IMR-90 (cell line): ENCODE measurements at regions not wholly inside any gene's neighbourhood (a gene's known extent, or its start where the extent isn't known, plus 50 kb on each side); places are given as distances from the start of the nearest gene placed in this dataset.

Experiments used
- ATAC-seq: fragments of 200-7000 bp; cut with Tn5 transposase; 2 replicates; pipeline ENCODE4 v1.9.1; 2020; ENCODE audit warnings: low read depth, mild to moderate bottlenecking, moderate library complexity
- BruUV-seq: library from RNA; stranded (reverse); fragments of 400-500 nt; replicated peaks from 2 replicates; lab custom pipeline; 2021; lab: Mats Ljungman, UMichigan
- CTCF ChIA-PET: fragments of 300-600 bp; formaldehyde crosslinking; extraction: SDS; loops from one replicate; lab custom pipeline; 2021; ENCODE audit warnings: antibody characterized with exemption; lab: Yijun Ruan, JAX
- POLR2A ChIA-PET: fragments of 300-600 bp; sonication (Branson Sonifier 250); formaldehyde crosslinking; loops from one replicate; lab custom pipeline; 2022; ENCODE audit warnings: antibody characterized with exemption; ENCODE audit not compliant: unreplicated experiment; lab: Charles Lee
- DNase-seq: peaks from one replicate; pipeline ENCODE4 v3.0.0; 2013
- H2AFZ ChIP-seq: replicated peaks from 2 replicates; pipeline ENCODE3; 2013; ENCODE audit warnings: low read length, mild to moderate bottlenecking; ENCODE audit not compliant: poor library complexity
- H2AK5ac ChIP-seq: 2 replicates; pipeline ENCODE4 v1.6.1; 2013; ENCODE audit warnings: low read depth, low read length, inconsistent platforms
- H2AK9ac ChIP-seq: replicated peaks from 2 replicates; pipeline ENCODE3; 2013; ENCODE audit warnings: mild to moderate bottlenecking, low read depth, low read length, moderate library complexity; ENCODE audit not compliant: poor library complexity
- H2BK120ac ChIP-seq: 2 replicates; pipeline ENCODE4 v1.6.1; 2013; ENCODE audit warnings: low read depth, low read length, inconsistent platforms
- H2BK15ac ChIP-seq: 3 replicates; pipeline ENCODE4 v1.6.1; 2013; ENCODE audit warnings: low read depth, low read length, inconsistent platforms
- H2BK20ac ChIP-seq: 2 replicates; pipeline ENCODE4 v1.6.1; 2013; ENCODE audit warnings: low read depth, mild to moderate bottlenecking, inconsistent platforms, low read length, moderate library complexity
- H2BK5ac ChIP-seq: 2 replicates; pipeline ENCODE4 v1.6.1; 2013; ENCODE audit warnings: mild to moderate bottlenecking, low read depth, low read length, inconsistent platforms; ENCODE audit not compliant: poor library complexity, severe bottlenecking
- H3K14ac ChIP-seq: replicated peaks from 2 replicates; pipeline ENCODE4 v1.6.1; 2013; ENCODE audit warnings: low read depth, low read length, inconsistent platforms
- H3K18ac ChIP-seq: 2 replicates; pipeline ENCODE4 v1.6.1; 2013; ENCODE audit warnings: low read depth, low read length, control low read depth
- H3K23ac ChIP-seq: 2 replicates; pipeline ENCODE4 v1.6.1; 2013; ENCODE audit warnings: low read depth, low read length, inconsistent platforms
- H3K27ac ChIP-seq: 2 replicates; pipeline ENCODE4 v1.5.1; 2013; ENCODE audit warnings: mild to moderate bottlenecking, control low read depth, low read length; ENCODE audit not compliant: insufficient read depth
- H3K27me3 ChIP-seq: 2 replicates; pipeline ENCODE4 v1.6.1; 2013; ENCODE audit warnings: low read length; ENCODE audit not compliant: control insufficient read depth, insufficient read depth
- H3K36me3 ChIP-seq: 2 replicates; pipeline ENCODE4 v1.6.1; 2013; ENCODE audit warnings: low read length, mixed read lengths; ENCODE audit not compliant: control insufficient read depth, insufficient read depth
- H3K4ac ChIP-seq: 2 replicates; pipeline ENCODE4 v1.6.1; 2013; ENCODE audit warnings: low read depth, low read length, inconsistent platforms
- H3K4me1 ChIP-seq: 2 replicates; pipeline ENCODE4 v1.6.1; 2013; ENCODE audit warnings: low read length, mixed read lengths; ENCODE audit not compliant: control insufficient read depth, insufficient read depth
- H3K4me2 ChIP-seq: 2 replicates; pipeline ENCODE4 v1.6.1; 2013; ENCODE audit warnings: low read depth, mild to moderate bottlenecking, control low read depth, low read length, moderate library complexity
- H3K4me3 ChIP-seq: 2 replicates; pipeline ENCODE4 v1.5.1; 2013; ENCODE audit warnings: low read depth, mild to moderate bottlenecking, control low read depth, low read length, moderate library complexity; ENCODE audit not compliant: insufficient read depth
- H3K56ac ChIP-seq: 2 replicates; pipeline ENCODE4 v1.6.1; 2013; ENCODE audit warnings: low read length, inconsistent platforms; ENCODE audit not compliant: insufficient read depth; ENCODE audit errors: extremely low read depth
- H3K79me1 ChIP-seq, 2 experiments: 2 replicates each; pipeline ENCODE4 v1.6.1; 2013; ENCODE audit warnings: low read length in 2 of 2, inconsistent platforms in 1 of 2, low read depth in 1 of 2
- H3K9ac ChIP-seq: 2 replicates; pipeline ENCODE4 v1.6.1; 2013; ENCODE audit warnings: low read depth, low read length, control low read depth
- H3K9me1 ChIP-seq: 2 replicates; pipeline ENCODE4 v1.6.1; 2013; ENCODE audit warnings: low read length, inconsistent platforms; ENCODE audit not compliant: insufficient read depth
- H3K9me3 ChIP-seq: 2 replicates; pipeline ENCODE4 v1.6.1; 2013; ENCODE audit warnings: low read length; ENCODE audit not compliant: control insufficient read depth, insufficient read depth
- H4K20me1 ChIP-seq: 2 replicates; pipeline ENCODE4 v1.6.1; 2013; ENCODE audit warnings: low read length, inconsistent platforms; ENCODE audit not compliant: insufficient read depth
- H4K5ac ChIP-seq: 2 replicates; pipeline ENCODE4 v1.6.1; 2013; ENCODE audit warnings: mild to moderate bottlenecking, low read depth, low read length, control low read depth
- H4K8ac ChIP-seq, 2 experiments: 2 replicates each; pipeline ENCODE4 v1.6.1; 2013; ENCODE audit warnings: low read depth in 2 of 2, low read length in 2 of 2, control low read depth in 1 of 2, inconsistent platforms in 1 of 2
- H4K91ac ChIP-seq: 2 replicates; pipeline ENCODE4 v1.6.1; 2013; ENCODE audit warnings: low read depth, low read length, inconsistent platforms; ENCODE audit not compliant: insufficient read depth
- BHLHE40 ChIP-seq: fragments of 150-350 bp; IDR thresholded peaks from 2 replicates; pipeline ENCODE4 v1.6.1; 2016; ENCODE audit warnings: mild to moderate bottlenecking, low read depth, low read length
- CEBPB ChIP-seq: IDR thresholded peaks from 2 replicates; pipeline ENCODE4 v1.6.1; 2012; ENCODE audit warnings: low read depth, low read length, improper control_type of control experiment
- CHD1 ChIP-seq: IDR thresholded peaks from 2 replicates; pipeline ENCODE4 v1.6.1; 2012; ENCODE audit warnings: low read depth, low read length, improper control_type of control experiment
- CTCF ChIP-seq: conservative IDR thresholded peaks from 2 replicates; pipeline ENCODE4 v1.5.1; 2012; ENCODE audit warnings: mild to moderate bottlenecking, low read depth, low read length, improper control_type of control experiment
- FOS ChIP-seq: fragments of 150-350 bp; IDR thresholded peaks from 2 replicates; pipeline ENCODE4 v1.6.1; 2016; ENCODE audit warnings: low read depth, low read length
- MAFK ChIP-seq: IDR thresholded peaks from 2 replicates; pipeline ENCODE4 v1.6.1; 2012; ENCODE audit warnings: low read depth, low read length, improper control_type of control experiment
- MAZ ChIP-seq: IDR thresholded peaks from 2 replicates; pipeline ENCODE4 v1.6.1; 2012; ENCODE audit warnings: low read depth, mild to moderate bottlenecking, low read length, improper control_type of control experiment, moderate library complexity, borderline replicate concordance
- MXI1 ChIP-seq: IDR thresholded peaks from 2 replicates; pipeline ENCODE4 v1.6.1; 2012; ENCODE audit warnings: low read depth, mild to moderate bottlenecking, low read length, moderate library complexity, borderline replicate concordance
- NFE2L2 ChIP-seq: fragments of 150-350 bp; IDR thresholded peaks from 2 replicates; pipeline ENCODE4 v1.6.1; 2016; ENCODE audit warnings: low read depth, mild to moderate bottlenecking, low read length
- POLR2A ChIP-seq: IDR thresholded peaks from 2 replicates; pipeline ENCODE4 v1.6.1; 2012; ENCODE audit warnings: mild to moderate bottlenecking, low read depth, low read length
- RAD21 ChIP-seq: IDR thresholded peaks from 2 replicates; pipeline ENCODE4 v1.6.1; 2012; ENCODE audit warnings: low read length, improper control_type of control experiment
- RCOR1 ChIP-seq: IDR thresholded peaks from 2 replicates; pipeline ENCODE4 v1.6.1; 2012; ENCODE audit warnings: mild to moderate bottlenecking, low read length, improper control_type of control experiment; ENCODE audit not compliant: insufficient replicate concordance
- RFX5 ChIP-seq: IDR thresholded peaks from 2 replicates; pipeline ENCODE4 v1.8.0; 2012; ENCODE audit warnings: low read depth, mild to moderate bottlenecking, low read length, moderate library complexity
- SMC3 ChIP-seq: fragments of 150-350 bp; IDR thresholded peaks from 2 replicates; pipeline ENCODE4 v1.6.1; 2016; ENCODE audit warnings: low read depth, mild to moderate bottlenecking, antibody characterized with exemption, low read length, moderate library complexity
- USF2 ChIP-seq: fragments of 150-350 bp; IDR thresholded peaks from 2 replicates; pipeline ENCODE4 v1.6.1; 2017; ENCODE audit warnings: mild to moderate bottlenecking, antibody characterized with exemption, low read length, low read depth
- WGBS, 2 experiments: methylation state at CpG; one replicate each; pipeline versions ENCODE4 v1.1.5 to v1.1.7; 2013; ENCODE audit warnings: missing lambda C conversion rate in 2 of 2; ENCODE audit not compliant: insufficient read length in 1 of 2; ENCODE audit errors: extremely low coverage in 2 of 2; 5-methylcytosine and 5-hydroxymethylcytosine counted together
- dilution Hi-C: fragments of 300-500 bp; cut with HindIII; formaldehyde crosslinking; loops from one replicate; pipeline ENCODE4 v1.14.3; 2018; ENCODE audit warnings: low sequenced_read_pairs; ENCODE audit not compliant: unreplicated experiment
- in situ Hi-C: fragments of 300-500 bp; cut with MboI; formaldehyde crosslinking; loops from 3 replicates; pipeline ENCODE4 v1.14.3; 2019; ENCODE audit warnings: low sequenced_read_pairs, inconsistent platforms, mixed read lengths
- intact Hi-C: fragments of 100-400 bp; cut with micrococcal nuclease; formaldehyde crosslinking; loops from 2 replicates; pipeline ENCODE4 v1.10.0; 2022
- TF ChIP-seq, protein P1 (sequence below): fragments of 150-350 bp; IDR thresholded peaks from 2 replicates; pipeline ENCODE4 v1.6.1; 2016; ENCODE audit warnings: low read depth, mild to moderate bottlenecking, low read length, moderate library complexity, borderline replicate concordance

GRCh38 chr15:26083896-26084295 lies 220.8 kb upstream of the ATP10A start:
- H2BK20ac ChIP-seq: no peak overlapping the region; the same call in 1 of the 2 replicates
- no peaks in the 10 kb centered on the region for H3K79me1 ChIP-seq
- peak overlapping the region; percentile 33; the same call in 1 of the 2 replicates for H2BK120ac ChIP-seq
- DNase-seq (no peak), ATAC-seq (no peak)
- no peak overlapping the region for H3K4me3 ChIP-seq
- H2BK5ac ChIP-seq: peak overlapping the region; percentile 34
- POLR2A ChIA-PET: no interaction called here
- no CpG with 5 or more reads among the region's 2 CpGs for WGBS, 2 experiments
- peak overlapping the region; percentile 24; the same call in 1 of the 2 replicates for H4K91ac ChIP-seq
- H3K14ac ChIP-seq: no peak overlapping the region
- TF ChIP-seq RCOR1 (no peak), MAZ (no peak), BHLHE40 (no peak), CTCF (no peak), MAFK (no peak), RAD21 (no peak), NFE2L2 (no peak), USF2 (no peak), MXI1 (no peak), RFX5 (no peak), FOS (no peak), SMC3 (no peak), CHD1 (no peak), CEBPB (no peak), POLR2A (no peak)
- TF ChIP-seq, protein P1, sequence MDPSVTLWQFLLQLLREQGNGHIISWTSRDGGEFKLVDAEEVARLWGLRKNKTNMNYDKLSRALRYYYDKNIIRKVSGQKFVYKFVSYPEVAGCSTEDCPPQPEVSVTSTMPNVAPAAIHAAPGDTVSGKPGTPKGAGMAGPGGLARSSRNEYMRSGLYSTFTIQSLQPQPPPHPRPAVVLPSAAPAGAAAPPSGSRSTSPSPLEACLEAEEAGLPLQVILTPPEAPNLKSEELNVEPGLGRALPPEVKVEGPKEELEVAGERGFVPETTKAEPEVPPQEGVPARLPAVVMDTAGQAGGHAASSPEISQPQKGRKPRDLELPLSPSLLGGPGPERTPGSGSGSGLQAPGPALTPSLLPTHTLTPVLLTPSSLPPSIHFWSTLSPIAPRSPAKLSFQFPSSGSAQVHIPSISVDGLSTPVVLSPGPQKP: no peak
- no peak overlapping the region; the same call in 1 of the 2 replicates for H4K5ac ChIP-seq
- no peaks in the 10 kb centered on the region for H3K9me3 ChIP-seq
- H3K56ac ChIP-seq: no peak overlapping the region
- H4K20me1 ChIP-seq: no peaks in the 10 kb centered on the region; the same call in 1 of the 2 replicates
- CTCF ChIA-PET: interaction anchor here (1.2 kb wide), 1 partner anchor 11 kb away, joined by 4 read pairs; no protein-coding TSS in a partner anchor
- H3K4me1 ChIP-seq: peaks cover 6% of the 10 kb centered on the region
- H3K36me3 ChIP-seq: no peaks in the 10 kb centered on the region
- no peaks in the 10 kb centered on the region for H3K9me1 ChIP-seq
- no peak overlapping the region for H2AK5ac ChIP-seq
- dilution Hi-C loops: no loop called here
- H2AFZ ChIP-seq: no peak overlapping the region
- in situ Hi-C loops: no loop called here
- H3K9ac ChIP-seq: no peak overlapping the region; the same call in 1 of the 2 replicates
- H4K8ac ChIP-seq: peak overlapping the region; percentile 44 to 52; a peak in 2 of 4 replicates
- H3K4ac ChIP-seq: peak overlapping the region; percentile 34; the same call in 1 of the 2 replicates
- intact Hi-C loops: loop anchor here (2.0 to 10.0 kb wide), 2 partner anchors 309 to 347 kb away; no protein-coding TSS in a partner anchor
- H3K27me3 ChIP-seq: no peaks in the 10 kb centered on the region
- H3K4me2 ChIP-seq: 0 out of 2 replicates have a peak overlapping the region, but pooled peaks have one; percentile 28
- H2BK15ac ChIP-seq: no peak overlapping the region
- H3K18ac ChIP-seq: peak overlapping the region; percentile 0; the same call in 1 of the 2 replicates
- BruUV-seq: no TSS peak
- no peak overlapping the region for H3K23ac ChIP-seq
- no peak overlapping the region for H2AK9ac ChIP-seq
- H3K27ac ChIP-seq: no peak overlapping the region
